T-helper 1 cell (primary cell): ENCODE measurements at regions not wholly inside any gene's neighbourhood (a gene's known extent, or its start where the extent isn't known, plus 50 kb on each side); places are given as distances from the start of the nearest gene placed in this dataset.

Experiments used
- DNase-seq, 5 donors: peaks; one replicate each; pipeline ENCODE4 v3.0.0-alpha.2; 2012 to 2020

GRCh38 chr4:137200322-137200721, 332.0 kb downstream of the PCDH18 start:
- no peak for DNase-seq

DNA sequence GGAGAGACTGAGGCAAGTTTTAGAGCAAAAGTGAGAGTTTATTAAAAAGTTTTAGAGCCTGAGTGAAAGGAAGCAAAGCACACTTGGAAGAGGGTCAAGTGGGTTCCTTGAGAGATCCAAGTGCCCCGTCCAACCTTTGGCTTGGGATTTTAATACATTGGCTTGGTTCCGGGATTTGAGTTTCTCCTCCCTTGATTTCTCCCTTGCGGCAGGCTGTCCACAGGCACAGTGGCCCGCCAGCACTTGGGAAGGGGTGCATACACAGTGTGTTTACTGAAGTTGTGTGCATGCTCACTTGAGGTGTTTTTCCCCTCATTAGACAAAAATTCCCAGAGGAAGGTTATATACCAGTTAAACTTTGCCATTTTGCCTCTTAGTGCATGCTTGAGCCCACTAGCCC, 333.5 kb downstream of the PCDH18 start:
- DNase-seq = no peak

- no peak for DNase-seq
These were observed 337.6 kb downstream of the PCDH18 start for GRCh38 chr4:137194670-137195069.

GRCh38 chr4:137193564-137193963, 338.7 kb downstream of the PCDH18 start:
- DNase-seq = no peak

DNA sequence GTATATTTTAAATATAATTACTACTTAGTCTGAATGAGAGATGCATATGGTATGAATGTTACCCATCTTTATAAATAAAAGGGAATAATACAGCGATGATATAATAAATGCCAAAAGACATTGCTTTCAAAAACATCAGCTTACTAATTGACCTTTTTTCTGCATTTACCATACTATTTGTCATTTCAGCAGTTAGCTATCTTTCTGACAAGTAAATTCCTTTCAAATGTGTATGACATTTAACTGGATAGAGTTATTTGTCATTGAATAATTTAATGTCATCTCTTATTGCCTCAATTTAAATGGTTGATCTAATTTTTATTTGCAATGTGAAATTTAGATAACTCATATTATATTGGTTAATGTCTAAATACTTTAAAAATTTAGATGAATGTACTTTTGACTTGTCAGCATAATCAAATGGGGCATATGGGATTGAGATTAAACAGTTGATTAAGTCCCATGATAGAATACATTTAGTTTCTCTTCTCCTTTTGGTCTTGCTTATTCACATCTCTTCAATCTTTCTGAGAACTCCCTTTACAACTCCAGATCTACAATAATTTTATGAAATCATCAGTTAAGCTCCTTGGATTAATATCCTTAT, 350.9 kb downstream of the PCDH18 start:
- no peak for DNase-seq

DNA sequence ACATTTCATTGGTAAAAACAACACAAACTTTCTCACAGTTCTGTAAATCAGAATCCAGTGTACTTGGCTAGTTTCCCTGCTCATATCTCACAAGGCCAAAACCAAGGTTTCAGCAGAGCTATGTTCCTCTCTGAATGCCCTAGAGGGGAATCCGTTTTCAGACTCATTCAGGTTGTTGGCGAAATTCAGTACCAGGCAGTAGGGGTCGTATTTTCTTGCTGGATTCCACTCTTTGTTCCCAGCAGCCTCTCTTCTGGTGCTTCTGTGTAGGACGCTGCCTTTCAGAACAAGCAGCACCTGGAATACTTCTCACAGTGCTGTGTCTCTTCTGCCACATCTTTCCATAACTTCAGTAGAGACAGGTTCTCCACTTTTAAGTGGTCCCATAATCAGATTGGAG, 351.9 kb downstream of the PCDH18 start:
- no peak for DNase-seq

DNA sequence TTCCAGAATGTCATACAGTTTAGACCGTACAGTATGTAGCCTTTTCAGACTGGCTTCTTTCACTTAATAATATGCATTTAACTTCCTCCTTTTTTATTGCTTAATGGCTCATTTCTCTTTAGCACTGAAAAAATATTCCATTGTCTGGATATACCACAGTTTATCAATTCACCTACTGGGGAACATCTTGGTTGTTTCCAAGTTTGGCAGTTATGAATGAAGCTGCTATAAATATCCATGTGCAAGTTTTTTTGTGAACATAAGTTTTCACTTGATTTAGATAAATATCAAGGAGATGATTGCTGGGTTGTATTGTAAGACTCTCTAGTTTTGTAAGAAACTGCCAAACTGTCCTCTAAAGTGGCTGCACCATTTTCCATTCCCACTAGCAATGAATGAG, 375.5 kb downstream of the PCDH18 start:
- no peak for DNase-seq

DNA sequence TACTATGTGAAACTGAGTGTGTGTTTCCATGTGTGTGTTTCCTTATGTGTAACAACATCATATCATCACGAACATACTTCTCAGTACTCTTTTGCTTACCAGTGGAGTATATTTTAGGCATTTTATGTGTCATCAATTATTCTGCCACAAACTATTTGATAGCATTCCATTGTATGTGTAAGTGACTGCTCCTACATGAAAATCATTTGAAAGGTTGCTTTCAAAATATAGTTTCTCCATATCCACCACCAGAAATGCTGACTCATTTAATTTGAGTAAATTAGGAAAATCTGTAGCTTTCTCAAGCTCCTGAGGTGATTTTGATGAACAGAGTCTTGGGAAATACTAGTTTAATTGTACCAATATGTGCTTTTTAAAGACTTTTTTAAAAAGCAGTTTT, 376.2 kb downstream of the PCDH18 start:
- DNase-seq = no peak

- no peak for DNase-seq
These were observed 401.1 kb downstream of the PCDH18 start for GRCh38 chr4:137131201-137131600.

GRCh38 chr4:137129845-137130244, 402.4 kb downstream of the PCDH18 start:
- no peak for DNase-seq

- no peak for DNase-seq
These were observed 402.9 kb downstream of the PCDH18 start for GRCh38 chr4:137129441-137129840.

GRCh38 chr4:137125011-137125410, 407.3 kb downstream of the PCDH18 start:
- no peak for DNase-seq

GRCh38 chr4:137124278-137124932, 407.9 kb downstream of the PCDH18 start:
- DNase-seq = no peak

- no peak for DNase-seq
These were observed 409.4 kb downstream of the PCDH18 start for GRCh38 chr4:137122876-137123275.

- DNase-seq = no peak
These were observed 416.1 kb downstream of the PCDH18 start for GRCh38 chr4:137116144-137116543.

- DNase-seq = no peak
These were observed 425.6 kb downstream of the PCDH18 start for GRCh38 chr4:137106733-137107132.

DNA sequence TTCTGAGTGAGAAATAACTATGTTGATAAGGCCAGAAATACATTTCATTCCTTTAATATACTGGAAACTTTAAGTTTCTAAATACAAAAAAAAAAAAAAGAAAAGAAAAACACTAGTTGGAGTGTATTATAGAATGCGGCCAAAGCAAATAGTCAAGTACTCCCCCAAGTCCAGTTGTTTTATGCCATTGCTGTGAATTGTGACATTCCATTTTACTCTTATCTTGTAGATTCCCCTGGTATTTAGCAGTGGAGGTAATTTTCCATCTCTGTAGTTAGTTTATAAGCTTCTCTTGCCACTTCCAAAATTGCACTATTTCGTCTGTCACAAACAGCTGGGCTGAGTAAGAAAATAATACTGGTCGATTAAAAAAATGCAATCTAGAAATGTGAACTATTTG, 426.0 kb downstream of the PCDH18 start:
- DNase-seq = no peak

DNA sequence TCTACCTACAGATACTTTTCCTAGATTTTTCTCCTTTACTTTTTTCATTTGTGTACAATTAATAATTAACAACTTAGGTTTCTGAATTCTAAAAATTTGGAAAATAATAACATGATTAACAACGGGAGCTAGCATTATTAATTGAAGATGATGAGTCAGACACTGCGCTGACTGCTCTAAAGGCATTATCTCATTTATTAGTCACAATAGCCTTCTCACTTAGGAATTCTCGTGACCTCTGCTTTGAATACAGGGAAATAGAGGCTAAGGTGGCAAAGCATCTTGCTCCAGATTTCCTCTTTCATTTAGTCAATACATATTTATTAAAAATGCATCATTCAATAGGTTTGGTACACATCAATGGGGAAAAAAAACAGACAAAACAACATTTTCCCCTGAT, 441.3 kb downstream of the PCDH18 start:
- DNase-seq = no peak

DNA sequence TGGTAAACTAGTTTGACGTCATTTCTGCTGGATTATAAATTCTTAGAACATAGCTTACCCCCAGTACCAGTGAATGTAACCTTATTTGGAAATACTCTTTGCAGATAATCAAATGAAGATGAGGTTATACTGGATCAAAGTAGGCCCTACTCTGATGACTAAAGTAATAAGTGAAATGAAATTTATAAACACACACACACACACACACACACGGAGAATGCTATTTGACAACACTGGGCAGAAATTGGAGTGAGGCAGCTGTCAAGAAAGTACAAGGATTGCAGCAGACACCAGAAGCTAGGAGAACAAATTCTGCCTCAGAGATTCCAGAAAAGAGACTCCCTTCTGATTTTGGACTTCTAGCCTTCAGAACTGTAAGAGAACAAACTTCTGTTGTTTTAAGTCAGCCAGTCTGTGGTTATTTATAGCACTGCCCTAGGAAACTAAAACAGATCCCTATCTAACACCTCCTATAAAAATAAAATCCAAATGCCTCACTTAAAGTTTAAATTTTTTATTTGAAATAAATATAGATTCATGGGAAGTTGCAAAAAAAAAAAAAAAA, 448.6 kb downstream of the PCDH18 start:
- DNase-seq = no peak

DNA sequence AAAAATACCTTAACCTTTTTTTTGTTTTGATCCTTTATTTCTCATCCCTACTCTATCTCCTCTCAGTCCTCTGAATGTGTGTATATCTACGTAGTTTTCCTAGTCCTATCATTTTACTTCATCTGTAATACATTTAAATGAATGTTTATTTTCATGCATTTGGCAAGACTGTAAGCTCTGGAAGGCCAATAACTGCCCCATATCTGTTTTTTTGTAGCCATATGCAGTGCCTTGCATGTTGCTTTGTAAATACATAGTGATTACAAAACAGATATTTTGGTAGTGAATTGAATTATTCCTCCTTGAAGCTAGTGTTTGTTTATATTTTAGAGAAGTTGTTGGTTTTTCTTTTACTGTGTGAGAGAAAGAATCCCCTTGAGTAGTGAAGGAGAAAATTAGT, 450.2 kb downstream of the PCDH18 start:
- DNase-seq = no peak

DNA sequence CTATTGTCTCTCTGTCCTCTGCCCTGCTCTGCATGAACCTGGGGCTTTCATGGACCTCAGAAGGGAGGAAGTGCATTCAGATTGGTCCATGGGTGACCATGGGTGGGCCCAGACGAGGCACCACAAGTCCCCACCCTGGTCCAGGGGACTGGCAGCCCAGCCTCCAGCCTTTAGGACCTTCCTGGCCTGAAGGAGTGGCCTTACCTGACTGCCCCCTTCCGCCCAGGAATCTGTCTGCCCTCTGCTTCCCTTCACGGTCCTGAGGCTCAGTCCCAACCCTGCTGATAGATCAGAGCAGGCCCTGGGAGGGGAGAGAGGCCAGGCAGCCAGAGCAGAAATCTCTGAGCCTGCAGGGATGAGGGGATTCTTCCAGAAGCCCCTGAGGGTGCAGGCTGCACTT, 455.4 kb downstream of the PCDH18 start:
- no peak for DNase-seq

- DNase-seq = no peak
These were observed 456.7 kb downstream of the PCDH18 start for GRCh38 chr4:137075586-137075985.

- DNase-seq = no peak
These were observed 461.7 kb downstream of the PCDH18 start for GRCh38 chr4:137070614-137071013.

GRCh38 chr4:137069473-137069872, 462.8 kb downstream of the PCDH18 start:
- DNase-seq = no peak

DNA sequence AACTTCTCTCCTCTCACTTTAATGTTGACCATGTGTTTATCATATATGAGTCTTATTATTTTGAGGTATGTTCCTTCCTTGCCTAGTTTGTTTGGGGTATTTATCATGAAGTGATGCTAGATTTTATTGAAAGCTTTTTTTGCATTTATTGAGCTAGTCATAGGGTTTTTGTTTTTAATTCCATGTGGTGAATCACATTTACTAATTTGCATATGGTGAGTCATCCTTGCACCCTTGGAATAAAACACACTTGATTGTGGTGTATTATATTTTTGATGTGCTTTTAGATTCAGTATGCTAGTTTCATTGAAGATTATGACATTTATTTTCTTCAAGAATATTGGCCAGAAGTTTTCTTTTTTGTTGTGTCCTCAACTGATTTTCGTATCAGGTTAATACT, 464.6 kb downstream of the PCDH18 start:
- DNase-seq = no peak
